ENCODE measurements at regions not wholly inside any gene's neighbourhood (a gene's known extent, or its start where the extent isn't known, plus 50 kb on each side); places are given as distances from the start of the nearest gene placed in this dataset.

- no peak overlapping the region for H2AFZ ChIP-seq (ENCODE audit: insufficient read depth, low read depth, low read length, poor library complexity, severe bottlenecking)
- H3K27ac Mint-ChIP-seq = no peak overlapping the region
- no peak overlapping the region for H3K4me2 ChIP-seq (replicated peaks; ENCODE audit: low read depth, low read length, poor library complexity, severe bottlenecking)
- H3K27ac ChIP-seq (ENCODE audit: low read length in 2 of 2) = no peak overlapping the region
- no peak for ATAC-seq (ENCODE audit: low read depth)
- no peaks in the 10 kb centered on the region for H3K9me3 Mint-ChIP-seq (ENCODE audit: insufficient read depth)
- no peak overlapping the region for H3K4me3 ChIP-seq (ENCODE audit: control extremely low read depth in 1 of 5, extremely low read depth in 1 of 5, insufficient read depth in 1 of 5, low read depth in 2 of 5, low read length in 4 of 5)
- no peaks in the 10 kb centered on the region for H4K20me1 ChIP-seq (ENCODE audit: control insufficient read depth, insufficient read depth, low read length, poor library complexity, severe bottlenecking)
- peaks cover 46% of the 10 kb centered on the region for H3K27me3 Mint-ChIP-seq
- no peaks in the 10 kb centered on the region for H3K4me1 Mint-ChIP-seq
- H3K9ac ChIP-seq (ENCODE audit: low read length) = no peak overlapping the region
- ChIA-PET POLR2A (no interaction called here), CTCF (no interaction called here)
- peaks cover 0 to 13% (median 4%) of the 10 kb centered on the region in 4 experiments for H3K27me3 ChIP-seq (replicated peaks in 1 of 4; ENCODE audit: control extremely low read depth in 1 of 4, control insufficient read depth in 3 of 4, insufficient read depth in 4 of 4, low read length in 3 of 4)
- DNase-seq = no peak
- H3K36me3 ChIP-seq (replicated peaks in 1 of 2; ENCODE audit: control extremely low read depth in 1 of 2, control insufficient read depth in 1 of 2, extremely low read depth in 1 of 2, insufficient read depth in 2 of 2, low read length in 1 of 2) = no peaks in the 10 kb centered on the region
- no peaks in the 10 kb centered on the region for H3K4me1 ChIP-seq (ENCODE audit: control insufficient read depth in 2 of 2, insufficient read depth in 2 of 2, low read length in 2 of 2)
- intact Hi-C loops (cut with micrococcal nuclease) = no loop called here
- TF ChIP-seq, protein P1, sequence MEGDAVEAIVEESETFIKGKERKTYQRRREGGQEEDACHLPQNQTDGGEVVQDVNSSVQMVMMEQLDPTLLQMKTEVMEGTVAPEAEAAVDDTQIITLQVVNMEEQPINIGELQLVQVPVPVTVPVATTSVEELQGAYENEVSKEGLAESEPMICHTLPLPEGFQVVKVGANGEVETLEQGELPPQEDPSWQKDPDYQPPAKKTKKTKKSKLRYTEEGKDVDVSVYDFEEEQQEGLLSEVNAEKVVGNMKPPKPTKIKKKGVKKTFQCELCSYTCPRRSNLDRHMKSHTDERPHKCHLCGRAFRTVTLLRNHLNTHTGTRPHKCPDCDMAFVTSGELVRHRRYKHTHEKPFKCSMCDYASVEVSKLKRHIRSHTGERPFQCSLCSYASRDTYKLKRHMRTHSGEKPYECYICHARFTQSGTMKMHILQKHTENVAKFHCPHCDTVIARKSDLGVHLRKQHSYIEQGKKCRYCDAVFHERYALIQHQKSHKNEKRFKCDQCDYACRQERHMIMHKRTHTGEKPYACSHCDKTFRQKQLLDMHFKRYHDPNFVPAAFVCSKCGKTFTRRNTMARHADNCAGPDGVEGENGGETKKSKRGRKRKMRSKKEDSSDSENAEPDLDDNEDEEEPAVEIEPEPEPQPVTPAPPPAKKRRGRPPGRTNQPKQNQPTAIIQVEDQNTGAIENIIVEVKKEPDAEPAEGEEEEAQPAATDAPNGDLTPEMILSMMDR (IDR thresholded peaks at IDR 0.05) = no peak
- TF ChIP-seq EZH2 (IDR thresholded peaks at IDR 0.05; ENCODE audit: borderline replicate concordance, insufficient read depth, low read depth, low read length, poor library complexity, severe bottlenecking) = no peak
- no peaks in the 10 kb centered on the region for H3K9me3 ChIP-seq (ENCODE audit: control extremely low read depth in 1 of 3, control insufficient read depth in 2 of 3, insufficient read depth in 1 of 3, low read length in 2 of 3)
- no peak overlapping the region for H3K4me3 Mint-ChIP-seq
- no peaks in the 10 kb centered on the region for H3K79me2 ChIP-seq (ENCODE audit: control insufficient read depth, insufficient read depth, low read length)
Observed at GRCh38 chr5:175783739-175784138, 87.6 kb upstream of the CPLX2 start.

DNA sequence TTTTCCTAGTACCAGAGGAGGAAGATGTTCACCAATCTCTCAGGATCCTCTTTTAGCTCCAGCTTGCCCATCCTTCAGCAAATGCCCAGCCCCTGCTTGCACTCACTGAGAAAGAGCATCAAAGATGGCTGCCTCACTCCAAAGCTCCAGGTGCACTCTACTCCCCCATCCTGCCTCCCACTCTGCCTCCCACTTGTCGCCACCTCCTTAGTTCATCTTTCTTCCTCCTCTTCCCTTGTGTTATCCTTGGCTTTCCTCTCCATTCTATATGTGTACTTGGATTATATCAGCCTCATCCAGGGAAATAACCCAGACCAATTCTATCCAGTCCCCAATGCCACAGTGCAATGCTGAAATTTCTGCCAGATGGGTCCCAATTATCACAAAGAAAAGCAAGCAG, 87.1 kb upstream of the CPLX2 start:
- no peak overlapping the region for H3K27ac Mint-ChIP-seq
- no peak for DNase-seq
- no peaks in the 10 kb centered on the region for H4K20me1 ChIP-seq (ENCODE audit: control insufficient read depth, insufficient read depth, low read length, poor library complexity, severe bottlenecking)

More for the DNA sequence above, 87.1 kb upstream of the CPLX2 start:
- ATAC-seq (ENCODE audit: low read depth) = no peak
- H3K4me3 Mint-ChIP-seq = no peak overlapping the region
- Histone ChIP-seq H3K4me1 (ENCODE audit: control insufficient read depth in 2 of 2, insufficient read depth in 2 of 2, low read length in 2 of 2) (no peaks in the 10 kb centered on the region), H3K9ac (ENCODE audit: low read length) (no peak overlapping the region), H3K4me3 (ENCODE audit: control extremely low read depth in 1 of 5, extremely low read depth in 1 of 5, insufficient read depth in 1 of 5, low read depth in 2 of 5, low read length in 4 of 5) (no peak overlapping the region), H3K4me2 (replicated peaks; ENCODE audit: low read depth, low read length, poor library complexity, severe bottlenecking) (no peak overlapping the region), H2AFZ (ENCODE audit: insufficient read depth, low read depth, low read length, poor library complexity, severe bottlenecking) (no peak overlapping the region), H3K9me3 (ENCODE audit: control extremely low read depth in 1 of 3, control insufficient read depth in 2 of 3, insufficient read depth in 1 of 3, low read length in 2 of 3) (no peaks in the 10 kb centered on the region), H3K27me3 (replicated peaks in 1 of 4; ENCODE audit: control extremely low read depth in 1 of 4, control insufficient read depth in 3 of 4, insufficient read depth in 4 of 4, low read length in 3 of 4) (peaks cover 0 to 13% (median 4%) of the 10 kb centered on the region in 4 experiments), H3K79me2 (ENCODE audit: control insufficient read depth, insufficient read depth, low read length) (no peaks in the 10 kb centered on the region), H3K36me3 (replicated peaks in 1 of 2; ENCODE audit: control extremely low read depth in 1 of 2, control insufficient read depth in 1 of 2, extremely low read depth in 1 of 2, insufficient read depth in 2 of 2, low read length in 1 of 2) (no peaks in the 10 kb centered on the region), H3K27ac (ENCODE audit: low read length in 2 of 2) (no peak overlapping the region)
- TF ChIP-seq, protein P1 (IDR thresholded peaks at IDR 0.05) = no peak
- TF ChIP-seq EZH2 (IDR thresholded peaks at IDR 0.05; ENCODE audit: borderline replicate concordance, insufficient read depth, low read depth, low read length, poor library complexity, severe bottlenecking) = no peak
- CTCF ChIA-PET = no interaction called here
- H3K4me1 Mint-ChIP-seq = no peaks in the 10 kb centered on the region
- intact Hi-C loops (cut with micrococcal nuclease) = no loop called here
- 71% methylated on average over 1 of the region's 1 CpG for WGBS (ENCODE audit: insufficient coverage)
- no peaks in the 10 kb centered on the region for H3K9me3 Mint-ChIP-seq (ENCODE audit: insufficient read depth)
- peaks cover 51% of the 10 kb centered on the region for H3K27me3 Mint-ChIP-seq
- POLR2A ChIA-PET = no interaction called here

All from B cell (primary cell).